ENCODE measurements at regions not wholly inside any gene's neighbourhood (a gene's known extent, or its start where the extent isn't known, plus 50 kb on each side); places are given as distances from the start of the nearest gene placed in this dataset.
"Not testable (repeated sequence)": the region's sequence is repeated elsewhere in the genome, so short reads cannot be mapped to it uniquely, and the experiment has no call there.

DNA sequence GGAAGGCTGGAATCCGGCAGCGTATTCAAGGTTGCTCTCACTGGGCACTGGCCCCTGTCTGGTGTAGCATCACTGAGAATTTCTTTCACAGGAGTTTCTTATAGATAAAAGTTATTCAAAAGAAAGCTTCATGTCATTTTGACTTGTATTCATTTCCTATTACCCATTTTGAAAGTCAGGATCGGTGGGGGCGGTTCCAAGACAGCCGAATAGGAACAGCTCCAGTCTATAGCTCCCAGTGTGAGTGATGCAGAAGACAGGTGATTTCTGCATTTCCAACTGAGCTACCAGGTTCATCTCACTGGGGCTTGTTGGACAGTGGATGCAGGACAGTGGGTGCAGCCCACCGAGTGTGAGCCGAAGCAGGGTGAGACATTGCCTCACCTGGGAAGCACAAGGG is 51.5 kb upstream of the CDC42EP3 start:
- H3K27me3 ChIP-seq (ENCODE audit: insufficient read depth, insufficient read length); H3K4me1 ChIP-seq (ENCODE audit: insufficient read depth, insufficient read length); H3K4me3 ChIP-seq (ENCODE audit: insufficient read length, low read depth); H3K36me3 ChIP-seq (ENCODE audit: insufficient read depth, insufficient read length, low read length); DNase-seq (ENCODE audit: low read depth, low spot score); H3K9me3 ChIP-seq (ENCODE audit: insufficient read depth, low read length); H3K9ac ChIP-seq (ENCODE audit: insufficient read length, low read depth): not testable (repeated sequence)

GRCh38 chr2:37730037-37730818 is 58.8 kb upstream of the CDC42EP3 start:
- H3K27me3 ChIP-seq (ENCODE audit: insufficient read depth, insufficient read length): no peaks in the 10 kb centered on the region
- no peaks in the 10 kb centered on the region for H3K9me3 ChIP-seq (ENCODE audit: insufficient read depth, low read length)
- no peaks in the 10 kb centered on the region for H3K4me1 ChIP-seq (ENCODE audit: insufficient read depth, insufficient read length)
- H3K9ac ChIP-seq (ENCODE audit: insufficient read length, low read depth): no peak overlapping the region
- DNase-seq (ENCODE audit: low read depth, low spot score): no peak
- no peak overlapping the region for H3K4me3 ChIP-seq (ENCODE audit: insufficient read length, low read depth)
- no peaks in the 10 kb centered on the region for H3K36me3 ChIP-seq (ENCODE audit: insufficient read depth, insufficient read length, low read length)
- no peak for TF ChIP-seq YY1 (IDR thresholded peaks at IDR 0.05; ENCODE audit: insufficient read depth, insufficient read length)
- TF ChIP-seq ZNF274 (IDR thresholded peaks at IDR 0.05; ENCODE audit: low read depth, low read length): no peak
- TF ChIP-seq SUZ12 (IDR thresholded peaks at IDR 0.05; ENCODE audit: extremely low read depth, insufficient read depth, insufficient read length): no peak

DNA sequence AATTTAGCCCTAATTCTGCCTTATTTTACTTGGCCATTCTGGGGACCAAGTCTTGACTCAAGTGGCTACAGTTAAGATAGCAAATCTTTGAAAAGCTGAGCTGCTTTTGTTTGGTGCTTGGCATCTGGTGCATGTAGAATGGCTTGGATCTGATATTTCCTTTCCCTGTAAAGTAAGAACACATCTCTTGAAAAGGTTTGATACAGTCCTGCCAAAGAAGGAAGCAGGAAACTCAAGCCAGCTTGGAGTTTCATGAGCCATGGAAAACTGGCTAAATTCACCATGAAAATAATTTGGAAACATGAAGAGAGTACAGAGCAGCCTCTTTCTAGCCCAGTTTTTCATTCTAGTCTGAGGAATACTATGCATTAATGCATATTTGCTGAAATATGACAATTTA is 61.0 kb upstream of the CDC42EP3 start:
- not testable (repeated sequence) for H3K4me3 ChIP-seq (ENCODE audit: insufficient read length, low read depth); H3K27me3 ChIP-seq (ENCODE audit: insufficient read depth, insufficient read length); H3K4me1 ChIP-seq (ENCODE audit: insufficient read depth, insufficient read length); H3K9me3 ChIP-seq (ENCODE audit: insufficient read depth, low read length); H3K36me3 ChIP-seq (ENCODE audit: insufficient read depth, insufficient read length, low read length); H3K9ac ChIP-seq (ENCODE audit: insufficient read length, low read depth); DNase-seq (ENCODE audit: low read depth, low spot score)

DNA sequence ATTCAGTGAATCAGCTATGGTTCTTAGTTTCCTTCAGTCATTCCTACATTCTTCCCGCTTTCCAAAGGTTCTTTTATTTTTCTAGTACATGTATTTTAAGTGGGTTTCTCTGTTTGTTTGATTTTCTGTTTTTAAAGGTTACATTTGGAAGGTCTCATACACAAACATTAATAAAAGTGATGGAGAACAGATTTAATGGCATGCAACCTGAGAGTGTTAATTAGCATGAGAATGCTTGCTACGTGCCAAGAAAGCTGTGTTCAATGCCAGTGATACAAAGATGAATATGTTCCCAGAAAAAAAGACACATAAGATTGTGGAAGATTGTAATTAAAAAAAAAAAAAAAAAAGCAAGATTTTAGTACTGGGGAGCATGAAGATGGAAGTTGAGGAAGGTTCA is 61.8 kb upstream of the CDC42EP3 start:
- Histone ChIP-seq H3K9me3 (ENCODE audit: insufficient read depth, low read length) (no peaks in the 10 kb centered on the region), H3K9ac (ENCODE audit: insufficient read length, low read depth) (no peak overlapping the region), H3K36me3 (ENCODE audit: insufficient read depth, insufficient read length, low read length) (no peaks in the 10 kb centered on the region), H3K4me1 (ENCODE audit: insufficient read depth, insufficient read length) (no peaks in the 10 kb centered on the region), H3K4me3 (ENCODE audit: insufficient read length, low read depth) (no peak overlapping the region), H3K27me3 (ENCODE audit: insufficient read depth, insufficient read length) (no peaks in the 10 kb centered on the region)
- no peak for DNase-seq (ENCODE audit: low read depth, low spot score)
- TF ChIP-seq SUZ12 (IDR thresholded peaks at IDR 0.05; ENCODE audit: extremely low read depth, insufficient read depth, insufficient read length) (no peak), YY1 (IDR thresholded peaks at IDR 0.05; ENCODE audit: insufficient read depth, insufficient read length) (no peak), ZNF274 (IDR thresholded peaks at IDR 0.05; ENCODE audit: low read depth, low read length) (no peak)

DNA sequence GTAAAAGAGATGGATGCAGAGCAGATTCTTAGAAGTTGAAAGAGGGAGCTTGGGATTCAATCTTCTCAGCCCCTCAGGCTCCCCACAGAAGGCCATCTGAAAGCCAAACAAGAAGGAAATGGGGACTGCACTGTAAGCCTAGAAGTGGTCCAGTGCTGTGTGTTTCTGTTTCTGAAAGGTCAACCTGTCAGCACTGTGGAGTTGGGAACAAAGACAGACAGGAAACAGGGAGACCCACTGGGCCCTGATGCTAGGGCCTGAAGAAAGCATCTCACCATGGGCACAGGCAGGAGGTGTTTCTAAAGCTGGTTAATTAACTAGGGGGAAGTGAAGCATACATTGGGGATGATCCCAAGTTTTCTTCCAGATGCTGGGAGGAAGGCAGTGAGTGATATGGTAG is 62.5 kb upstream of the CDC42EP3 start:
- H3K4me3 ChIP-seq (ENCODE audit: insufficient read length, low read depth); H3K9ac ChIP-seq (ENCODE audit: insufficient read length, low read depth); H3K4me1 ChIP-seq (ENCODE audit: insufficient read depth, insufficient read length); H3K9me3 ChIP-seq (ENCODE audit: insufficient read depth, low read length); H3K36me3 ChIP-seq (ENCODE audit: insufficient read depth, insufficient read length, low read length); H3K27me3 ChIP-seq (ENCODE audit: insufficient read depth, insufficient read length); DNase-seq (ENCODE audit: low read depth, low spot score): not testable (repeated sequence)

GRCh38 chr2:37734891-37735523 is 63.6 kb upstream of the CDC42EP3 start:
- H3K36me3 ChIP-seq (ENCODE audit: insufficient read depth, insufficient read length, low read length); H3K9me3 ChIP-seq (ENCODE audit: insufficient read depth, low read length); H3K4me3 ChIP-seq (ENCODE audit: insufficient read length, low read depth); H3K4me1 ChIP-seq (ENCODE audit: insufficient read depth, insufficient read length); H3K27me3 ChIP-seq (ENCODE audit: insufficient read depth, insufficient read length); H3K9ac ChIP-seq (ENCODE audit: insufficient read length, low read depth); DNase-seq (ENCODE audit: low read depth, low spot score): not testable (repeated sequence)

DNA sequence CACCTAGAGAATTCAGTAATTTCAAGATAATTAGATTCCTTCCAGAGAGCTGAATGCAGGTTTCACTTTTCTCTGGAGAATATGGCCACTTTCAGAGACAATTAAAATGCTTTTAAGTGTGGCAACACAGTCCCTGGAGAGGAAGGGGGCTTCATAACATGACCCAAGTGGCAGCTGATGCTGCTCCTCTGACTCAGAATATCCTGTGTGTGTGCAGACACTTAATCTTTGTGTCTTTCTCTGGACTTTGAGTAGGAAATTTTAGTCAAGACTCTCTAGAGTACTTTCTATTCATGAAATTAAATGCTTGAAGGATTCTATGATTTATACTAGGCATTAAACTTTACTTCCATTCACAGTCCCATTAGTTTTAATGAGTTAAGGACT is 64.1 kb upstream of the CDC42EP3 start:
- H3K9me3 ChIP-seq (ENCODE audit: insufficient read depth, low read length); H3K4me3 ChIP-seq (ENCODE audit: insufficient read length, low read depth); DNase-seq (ENCODE audit: low read depth, low spot score); H3K36me3 ChIP-seq (ENCODE audit: insufficient read depth, insufficient read length, low read length); H3K27me3 ChIP-seq (ENCODE audit: insufficient read depth, insufficient read length); H3K9ac ChIP-seq (ENCODE audit: insufficient read length, low read depth); H3K4me1 ChIP-seq (ENCODE audit: insufficient read depth, insufficient read length): not testable (repeated sequence)

DNA sequence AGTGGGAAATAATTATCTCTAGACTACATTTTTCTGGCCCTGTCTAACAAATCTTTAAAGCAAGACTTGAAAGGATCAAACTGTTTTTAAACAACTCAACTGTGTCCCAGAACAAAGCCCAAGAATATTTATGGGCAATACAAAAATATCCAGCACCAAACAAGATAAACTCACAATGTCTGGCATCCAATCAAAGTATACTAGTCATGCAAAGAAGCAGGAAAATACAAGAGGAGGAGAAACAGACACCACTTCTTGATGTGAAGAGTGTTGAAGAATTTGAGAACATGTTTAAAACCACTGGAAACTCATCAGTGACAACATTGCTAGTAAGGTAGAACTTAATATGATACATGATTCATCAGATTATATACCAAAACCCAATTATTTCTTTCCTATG is 66.1 kb upstream of the CDC42EP3 start:
- no peaks in the 10 kb centered on the region for H3K9me3 ChIP-seq (ENCODE audit: insufficient read depth, low read length)
- H3K36me3 ChIP-seq (ENCODE audit: insufficient read depth, insufficient read length, low read length): no peaks in the 10 kb centered on the region
- no peak for DNase-seq (ENCODE audit: low read depth, low spot score)
- no peaks in the 10 kb centered on the region for H3K27me3 ChIP-seq (ENCODE audit: insufficient read depth, insufficient read length)
- no peak overlapping the region for H3K4me3 ChIP-seq (ENCODE audit: insufficient read length, low read depth)
- no peaks in the 10 kb centered on the region for H3K4me1 ChIP-seq (ENCODE audit: insufficient read depth, insufficient read length)
- TF ChIP-seq YY1 (IDR thresholded peaks at IDR 0.05; ENCODE audit: insufficient read depth, insufficient read length) (no peak), ZNF274 (IDR thresholded peaks at IDR 0.05; ENCODE audit: low read depth, low read length) (no peak), SUZ12 (IDR thresholded peaks at IDR 0.05; ENCODE audit: extremely low read depth, insufficient read depth, insufficient read length) (no peak)
- no peak overlapping the region for H3K9ac ChIP-seq (ENCODE audit: insufficient read length, low read depth)

Data from NT2/D1 (cell line).